SK-N-DZ (cell line): ENCODE measurements at regions not wholly inside any gene's neighbourhood (a gene's known extent, or its start where the extent isn't known, plus 50 kb on each side); places are given as distances from the start of the nearest gene placed in this dataset.
A peak's percentile ranks its signal among the peaks of the same experiment; 100 is the strongest.

Experiments
- DNase-seq: peaks from one replicate; pipeline ENCODE4 v3.0.0-alpha.2; 2015; ENCODE audit warnings: low spot score

- DNase-seq = no peak
Observed at GRCh38 chrX:98362630-98363029, 1478.9 kb downstream of the RPA4 start.

DNA sequence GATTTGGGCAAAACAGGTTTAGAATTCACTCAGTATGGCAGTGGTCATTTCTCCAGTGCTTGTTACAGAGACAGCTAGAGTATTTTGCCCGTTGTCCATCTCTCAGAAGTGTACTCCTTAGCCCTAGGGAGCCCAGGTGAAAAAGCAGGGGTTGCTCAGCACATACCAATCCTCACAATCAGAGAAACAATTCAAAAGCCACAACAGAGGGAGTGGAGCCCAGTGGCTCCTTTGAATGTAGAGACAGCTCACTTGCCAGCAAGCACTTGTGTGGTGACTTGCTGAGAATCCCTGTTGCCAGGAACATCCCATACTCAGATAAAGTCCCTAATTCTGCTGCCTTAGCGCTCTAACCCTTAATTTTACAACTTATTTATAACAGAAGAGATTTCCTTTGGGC is 1488.3 kb downstream of the RPA4 start:
- no peak for DNase-seq

DNA sequence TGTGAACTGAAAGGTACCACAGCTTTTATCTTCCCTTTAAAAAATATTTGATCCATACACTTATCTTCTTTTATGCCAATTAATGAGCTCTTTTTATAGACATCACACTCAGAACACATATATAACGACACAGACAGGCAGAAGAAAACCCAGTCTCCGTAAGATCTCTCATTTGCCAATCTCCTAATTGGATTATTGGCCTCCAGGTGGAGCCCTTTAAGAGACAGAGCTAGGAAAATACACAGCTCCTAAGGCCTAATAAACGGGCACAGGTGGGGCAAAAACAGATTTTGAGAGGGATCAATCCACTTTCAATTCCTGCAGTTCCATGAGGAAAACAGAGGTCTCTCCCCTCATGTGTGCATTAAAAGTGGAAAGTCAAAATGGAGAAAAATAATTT is 1495.4 kb downstream of the RPA4 start:
- DNase-seq = no peak

DNA sequence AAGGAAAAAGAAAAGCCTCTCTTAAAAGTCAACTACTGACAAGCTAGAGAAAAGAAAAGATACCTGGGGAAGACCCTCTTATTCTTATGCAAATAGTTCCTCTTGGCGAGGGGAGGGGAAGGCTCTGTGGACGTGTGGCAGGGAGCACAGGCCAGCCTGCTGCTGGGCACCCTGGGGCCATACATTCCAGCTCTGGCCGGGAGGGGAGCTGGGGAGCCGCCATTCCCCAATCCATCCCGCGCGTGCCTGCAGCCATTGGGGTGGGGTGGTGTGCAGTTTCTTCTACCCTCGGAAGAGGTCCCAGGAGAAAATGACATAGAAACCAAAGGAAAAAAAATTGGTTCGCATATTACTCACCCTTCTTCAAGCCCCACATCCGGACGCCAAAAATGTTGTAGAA is 1496.4 kb downstream of the RPA4 start:
- no peak for DNase-seq

DNA sequence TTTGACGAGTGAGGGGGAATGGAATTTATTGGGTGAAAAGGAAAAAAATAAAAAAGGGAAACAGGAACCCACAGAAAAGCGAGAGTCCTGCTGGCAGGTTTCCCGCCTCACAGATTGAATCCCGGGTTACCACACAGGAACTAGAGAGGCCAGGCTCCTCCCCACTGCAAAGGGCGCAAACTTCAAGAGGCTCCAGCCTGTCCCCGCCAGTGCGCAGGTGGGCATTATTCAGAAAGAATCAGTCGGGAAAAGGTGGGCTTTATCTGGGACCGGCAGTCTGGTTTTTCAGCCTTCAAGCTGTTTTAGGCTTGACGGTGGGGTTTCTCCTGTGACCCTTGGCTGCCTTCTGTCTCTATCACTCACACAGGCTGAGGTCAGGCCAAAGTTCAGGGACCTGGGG is 1496.8 kb downstream of the RPA4 start:
- DNase-seq = no peak

GRCh38 chrX:98398542-98398941 is 1514.8 kb downstream of the RPA4 start:
- DNase-seq = no peak

DNA sequence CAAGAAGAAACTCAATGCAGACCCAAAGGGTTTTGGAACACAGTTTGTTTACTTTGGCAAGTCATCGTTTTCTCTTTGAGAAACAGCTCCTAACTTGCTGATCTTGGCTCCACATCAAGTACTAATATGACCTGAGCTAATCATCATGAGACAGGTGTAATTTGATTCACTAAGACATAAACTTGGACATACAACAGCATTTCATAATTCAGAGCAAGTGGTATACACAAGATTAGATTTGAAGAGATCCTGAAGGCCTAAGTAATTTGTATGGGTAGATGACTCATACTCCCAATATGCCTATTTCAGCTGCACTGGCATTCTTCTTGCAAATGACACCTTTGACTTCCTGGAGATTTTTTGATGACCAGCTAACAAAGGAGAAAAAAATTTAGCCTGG is 1521.7 kb downstream of the RPA4 start:
- DNase-seq = no peak

DNA sequence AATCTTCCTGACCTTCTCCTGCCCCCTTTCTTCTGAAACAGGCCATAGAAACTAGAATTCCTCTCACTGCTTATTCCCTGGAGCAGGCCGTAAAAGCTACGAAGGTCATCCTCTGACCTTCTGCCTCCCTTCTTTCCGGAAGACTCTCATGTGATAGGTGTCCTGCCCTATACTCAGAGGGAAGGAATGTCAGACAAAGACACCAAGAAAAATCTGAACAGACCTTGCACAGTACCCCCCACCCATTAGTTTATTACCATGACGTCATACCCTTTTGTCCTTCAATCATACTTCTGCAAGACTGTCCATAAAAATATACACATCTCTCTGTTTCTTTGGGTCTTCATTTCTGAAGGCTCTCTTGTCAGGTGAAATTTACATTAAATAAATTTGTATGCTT is 1523.9 kb downstream of the RPA4 start:
- no peak for DNase-seq

DNA sequence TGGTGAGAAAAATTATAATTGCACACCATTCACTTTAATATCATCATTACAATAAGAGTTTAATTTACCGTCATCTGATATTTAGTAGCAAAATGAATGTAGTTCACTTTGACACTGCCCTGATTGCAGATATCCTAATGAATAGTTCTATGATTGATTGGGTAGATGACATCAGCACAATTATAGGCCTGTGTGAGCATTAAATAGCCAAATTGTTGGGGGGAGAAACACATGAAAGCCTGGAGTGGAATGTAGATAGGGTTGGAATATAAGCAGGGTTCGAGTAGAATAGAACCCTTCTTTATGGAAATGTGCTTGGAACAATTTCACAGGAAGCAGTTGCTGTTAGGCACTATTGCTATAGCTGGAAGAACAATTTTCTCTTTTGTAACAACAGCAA is 1526.2 kb downstream of the RPA4 start:
- DNase-seq = no peak

DNA sequence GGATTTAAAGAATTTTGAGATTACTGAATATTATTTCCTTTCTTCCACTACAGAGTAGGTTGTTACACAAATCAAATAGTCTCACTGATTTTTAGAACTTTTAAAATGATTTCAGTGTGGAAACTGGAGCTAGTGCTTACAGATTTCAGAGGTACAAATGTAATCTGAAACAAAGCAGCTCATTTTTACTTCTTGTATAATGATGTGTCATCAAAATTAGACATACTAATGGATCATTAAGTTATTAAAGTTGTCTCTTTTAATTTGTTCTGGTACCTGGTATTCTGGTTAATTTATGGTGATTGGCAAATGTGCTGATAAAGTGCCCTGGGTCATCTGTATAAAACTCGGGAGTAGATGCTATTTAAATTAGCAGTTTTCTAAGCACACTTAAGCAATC is 1528.3 kb downstream of the RPA4 start:
- no peak for DNase-seq

GRCh38 chrX:98422536-98422935 is 1538.8 kb downstream of the RPA4 start:
- DNase-seq = no peak

GRCh38 chrX:98432413-98432812 is 1548.7 kb downstream of the RPA4 start:
- DNase-seq = peak; percentile 1

DNA sequence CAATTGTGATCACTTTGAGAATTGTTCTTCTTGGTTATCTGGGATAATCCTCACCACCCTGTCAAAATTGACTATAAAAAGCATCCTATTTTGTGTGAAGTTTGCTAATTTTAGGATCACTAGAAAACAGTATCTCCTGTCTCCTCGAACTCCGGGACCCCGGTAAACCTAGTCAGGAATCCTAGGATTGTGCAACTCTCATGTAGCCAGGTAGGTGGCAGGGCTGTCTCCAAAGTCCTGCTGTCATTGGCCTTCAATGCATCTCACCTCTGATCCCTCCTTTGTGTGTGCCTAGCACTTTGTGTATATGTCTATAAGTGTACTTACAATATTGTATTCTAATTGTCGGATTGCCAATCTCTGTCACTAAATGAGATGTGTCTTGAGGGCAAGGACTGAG is 1564.8 kb downstream of the RPA4 start:
- DNase-seq = no peak

GRCh38 chrX:98452456-98452855 is 1568.7 kb downstream of the RPA4 start:
- DNase-seq = no peak

- DNase-seq = no peak
Observed at GRCh38 chrX:98459669-98460068, 1576.0 kb downstream of the RPA4 start.

DNA sequence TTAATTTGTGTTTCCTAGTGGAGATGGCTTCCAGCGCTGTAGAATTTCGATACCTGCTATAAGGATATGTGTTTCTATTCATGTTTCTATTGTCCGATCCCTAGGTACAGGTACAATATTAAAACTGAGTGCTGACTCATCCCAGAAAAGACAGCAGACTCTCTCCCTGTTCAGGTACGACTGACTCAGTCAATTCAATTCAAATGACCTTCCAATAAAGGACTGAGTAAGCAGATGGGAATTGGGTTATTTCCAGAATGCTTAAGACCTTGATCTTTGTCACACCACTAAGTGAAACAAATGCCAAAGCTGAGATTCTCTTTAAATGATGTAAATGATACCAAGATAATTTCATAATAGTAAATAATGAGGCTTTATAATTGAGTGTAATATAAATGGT is 1596.9 kb downstream of the RPA4 start:
- DNase-seq = no peak

- no peak for DNase-seq
Observed at GRCh38 chrX:98481636-98482035, 1597.9 kb downstream of the RPA4 start.

DNA sequence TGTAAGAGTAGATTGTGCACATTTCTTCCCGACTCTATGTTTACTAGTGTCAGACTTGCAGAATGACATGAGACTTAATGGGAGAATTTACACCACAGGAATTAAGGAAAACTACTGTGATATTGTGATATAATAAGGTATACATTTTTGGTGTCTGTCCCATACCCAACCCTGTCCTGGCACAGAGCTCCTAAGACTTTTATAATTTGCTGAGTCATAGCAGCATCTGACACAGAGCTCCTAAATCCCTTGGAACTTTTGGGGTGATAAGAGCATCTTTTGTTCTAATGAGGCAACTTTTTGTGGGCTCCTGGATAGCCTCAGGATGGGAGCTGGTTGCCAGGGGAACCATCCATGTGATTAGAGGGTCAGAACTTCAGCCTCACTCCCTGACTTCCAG is 1607.0 kb downstream of the RPA4 start:
- DNase-seq = no peak

- no peak for DNase-seq
Observed at GRCh38 chrX:98501426-98501825, 1617.7 kb downstream of the RPA4 start.

DNA sequence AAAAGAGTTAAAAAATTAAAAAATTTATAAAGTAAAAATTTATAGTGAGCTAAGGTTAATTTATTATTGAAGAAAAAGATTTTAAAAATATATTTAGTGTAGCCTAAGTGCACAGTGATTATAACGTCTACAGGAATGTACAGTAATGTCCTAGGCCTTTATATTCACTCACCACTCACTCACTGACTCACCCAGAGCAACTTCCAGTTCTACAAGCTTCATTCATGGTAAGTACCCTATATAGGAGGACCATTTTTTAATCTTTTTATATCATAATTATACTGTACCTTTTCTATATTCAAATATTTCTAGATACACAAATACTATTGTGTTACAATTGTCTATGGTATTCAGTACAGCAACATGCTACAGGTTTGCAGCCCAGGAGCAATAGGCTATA is 1623.2 kb downstream of the RPA4 start:
- no peak for DNase-seq

DNA sequence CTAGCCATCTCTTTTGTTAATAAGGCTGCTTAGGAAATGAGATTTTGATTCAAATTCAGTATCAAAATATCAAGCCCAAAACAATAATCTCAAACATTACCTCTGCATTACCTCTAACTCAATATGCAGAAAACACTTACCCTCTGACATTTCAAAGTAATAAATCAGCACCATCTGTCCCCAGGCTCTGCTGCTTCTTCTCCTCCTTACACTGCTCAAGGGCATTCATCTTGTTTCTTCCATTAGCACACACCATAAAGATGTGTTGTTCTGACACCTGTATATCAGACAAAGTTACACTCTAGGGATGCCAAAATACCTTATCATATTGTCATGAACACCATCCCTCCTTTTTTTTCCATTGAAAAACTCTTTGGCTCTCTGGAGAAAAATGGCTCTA is 1630.3 kb downstream of the RPA4 start:
- DNase-seq = no peak

- DNase-seq = no peak
Observed at GRCh38 chrX:98516120-98516519, 1632.4 kb downstream of the RPA4 start.

DNA sequence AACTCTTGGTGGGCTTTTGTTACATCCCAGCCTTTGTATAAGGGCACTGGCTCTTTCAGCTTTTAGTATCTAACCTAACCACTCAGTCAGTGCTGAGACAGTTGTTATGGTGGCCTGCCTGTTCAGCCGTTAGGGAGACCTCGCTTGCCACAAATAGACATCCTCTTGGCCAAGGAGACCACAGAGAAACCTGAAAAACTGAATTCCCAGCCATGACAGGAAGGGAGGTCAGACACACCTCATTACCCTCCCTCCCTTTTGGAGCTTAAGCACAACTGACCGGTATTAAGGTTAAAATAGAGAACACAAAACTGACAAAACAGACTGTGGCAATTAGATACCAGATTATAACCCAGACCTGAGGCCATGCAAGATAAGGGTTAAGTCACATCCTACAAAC is 1639.3 kb downstream of the RPA4 start:
- DNase-seq = no peak

DNA sequence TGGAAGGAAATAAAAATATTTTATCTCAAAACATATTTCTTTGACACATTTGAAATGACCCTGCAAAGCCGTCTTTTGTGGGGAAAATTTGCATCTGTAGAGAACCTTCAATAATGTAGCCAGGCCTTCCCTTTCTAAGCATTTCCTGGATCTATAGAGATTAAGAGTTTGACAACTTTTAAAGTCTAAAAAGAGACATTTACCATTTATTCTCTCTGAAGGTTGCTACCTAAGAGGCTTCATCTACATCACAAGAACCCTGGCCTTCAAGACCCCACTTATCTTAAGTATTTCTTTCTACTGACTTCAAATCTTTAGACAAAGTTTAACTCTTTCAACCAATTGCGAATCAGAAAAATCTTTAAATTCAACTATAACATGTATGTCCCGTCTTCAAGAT is 1639.8 kb downstream of the RPA4 start:
- no peak for DNase-seq

DNA sequence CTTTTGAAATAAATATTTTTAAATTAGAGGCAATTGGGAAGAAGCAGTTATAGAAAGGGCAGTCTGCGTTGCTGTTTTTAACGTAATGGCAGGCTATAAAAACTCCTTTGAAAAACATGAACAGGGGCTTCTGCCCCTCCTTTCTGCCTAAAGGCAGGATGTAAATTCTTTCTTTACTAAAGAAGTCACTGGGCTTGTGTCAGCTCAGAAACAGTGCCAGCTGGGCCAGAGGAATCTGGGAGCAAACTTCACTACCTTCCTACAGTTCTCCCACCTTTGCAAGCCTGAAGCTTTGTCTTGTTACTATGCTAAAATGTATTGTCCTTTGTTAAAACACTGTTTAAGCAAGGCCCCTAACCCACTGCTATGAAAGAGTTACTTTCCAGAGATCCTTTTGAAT is 1664.8 kb downstream of the RPA4 start:
- DNase-seq = no peak
